Endothelial cell of umbilical vein (primary cell): ENCODE measurements at regions not wholly inside any gene's neighbourhood (a gene's known extent, or its start where the extent isn't known, plus 50 kb on each side); places are given as distances from the start of the nearest gene placed in this dataset.

Experiments used
- BruUV-seq: library from RNA; stranded (reverse); fragments of 400-500 nt; replicated peaks from 2 replicates; lab custom pipeline; 2021; lab: Mats Ljungman, UMichigan
- CTCF ChIA-PET: fragments of 300-600, 350-600 bp; sonication (Branson Sonifier 250); formaldehyde crosslinking; loops from one replicate; lab custom pipeline; 2021; ENCODE audit warnings: antibody characterized with exemption, inconsistent platforms; lab: Charles Lee
- POLR2A ChIA-PET: fragments of 300-600, 350-600 bp; sonication (Branson Sonifier 250); formaldehyde crosslinking; loops from one replicate; lab custom pipeline; 2021; ENCODE audit warnings: antibody characterized with exemption, inconsistent platforms; lab: Charles Lee
- DNase-seq: peaks from one replicate; pipeline ENCODE4 v3.0.0-alpha.2; 2011; ENCODE audit warnings: low read depth, low spot score
- FAIRE-seq: peaks from 2 replicates; lab custom pipeline; 2011; peaks lifted over from hg19 to GRCh38; lab: Jason Lieb, UNC
- H2AFZ ChIP-seq: 2 replicates; pipeline ENCODE4 v1.6.0; 2012; ENCODE audit warnings: low read depth, low read length, control low read depth, inconsistent platforms
- H3K27ac ChIP-seq: 2 replicates; pipeline ENCODE4 v1.5.1; 2011; ENCODE audit warnings: low read depth, mild to moderate bottlenecking, control low read depth, low read length, moderate library complexity; ENCODE audit not compliant: insufficient read depth
- H3K27me3 ChIP-seq, 2 experiments: 2 replicates each; pipeline versions ENCODE4 v1.6.0 to v1.6.1; 2011; ENCODE audit warnings: low read length in 2 of 2, mixed read lengths in 1 of 2; ENCODE audit not compliant: control insufficient read depth in 2 of 2, insufficient read depth in 2 of 2
- H3K36me3 ChIP-seq, 2 experiments: 2 replicates in 1 of 2; 3 replicates in 1 of 2; pipeline ENCODE4 v1.5.1; 2011; ENCODE audit warnings: low read length in 2 of 2, mild to moderate bottlenecking in 1 of 2, moderate library complexity in 1 of 2; ENCODE audit not compliant: control insufficient read depth in 2 of 2, insufficient read depth in 2 of 2; ENCODE audit errors: extremely low read depth in 1 of 2
- H3K4me1 ChIP-seq: 3 replicates; pipeline ENCODE4 v1.5.1; 2011; ENCODE audit warnings: mild to moderate bottlenecking, low read length; ENCODE audit not compliant: control insufficient read depth, insufficient read depth; ENCODE audit errors: extremely low read depth
- H3K4me2 ChIP-seq: 2 replicates; pipeline ENCODE4 v1.6.1; 2011; ENCODE audit warnings: low read length, control low read depth, mixed read lengths; ENCODE audit not compliant: insufficient read depth
- H3K4me3 ChIP-seq, 3 experiments: fragments of 200-600 bp in 1 of 3; sonication (generic), shearing (Covaris generic) in 1 of 3; replicated peaks in 1 of 3; 2 replicates each; pipeline ENCODE4 v1.5.1; 2011 to 2016; ENCODE audit warnings: control low read depth in 3 of 3, low read length in 3 of 3, mild to moderate bottlenecking in 2 of 3, inconsistent platforms in 1 of 3, low read depth in 1 of 3, moderate library complexity in 1 of 3; ENCODE audit not compliant: insufficient read depth in 1 of 3
- H3K79me2 ChIP-seq: 2 replicates; pipeline ENCODE4 v1.6.0; 2012; ENCODE audit warnings: low read length, inconsistent platforms; ENCODE audit not compliant: control insufficient read depth, insufficient read depth
- H3K9ac ChIP-seq: replicated peaks from 2 replicates; pipeline ENCODE3; 2011; ENCODE audit warnings: low read length, control low read depth; ENCODE audit not compliant: insufficient read depth; ENCODE audit errors: extremely low read depth
- H3K9me1 ChIP-seq: replicated peaks from 3 replicates; pipeline ENCODE4 v1.6.0; 2011; ENCODE audit warnings: mild to moderate bottlenecking, low read length; ENCODE audit not compliant: control insufficient read depth, insufficient read depth; ENCODE audit errors: extremely low read depth
- H3K9me3 ChIP-seq: replicated peaks from 2 replicates; pipeline ENCODE4 v1.5.1; 2012; ENCODE audit warnings: low read length, inconsistent platforms; ENCODE audit not compliant: control insufficient read depth, insufficient read depth
- H4K20me1 ChIP-seq: replicated peaks from 2 replicates; pipeline ENCODE3; 2011; ENCODE audit warnings: mild to moderate bottlenecking, low read length; ENCODE audit not compliant: control insufficient read depth, insufficient read depth; ENCODE audit errors: extremely low read depth
- CTCF ChIP-seq, 2 donors: IDR thresholded peaks; 1 replicate in 1 of 2; 2 replicates in 1 of 2; pipeline ENCODE4 v1.5.1; 2011; ENCODE audit warnings: low read length in 2 of 2, mild to moderate bottlenecking in 2 of 2, moderate library complexity in 2 of 2, control low read depth in 1 of 2, inconsistent platforms in 1 of 2, low read depth in 1 of 2; ENCODE audit not compliant: insufficient read depth in 1 of 2; ENCODE audit errors: extremely low read depth in 1 of 2
- EZH2 ChIP-seq: IDR thresholded peaks from 2 replicates; pipeline ENCODE4 v1.6.1; 2012; ENCODE audit warnings: borderline replicate concordance, low read depth, mild to moderate bottlenecking, moderate library complexity, low read length, inconsistent platforms; ENCODE audit not compliant: severe bottlenecking
- FOS ChIP-seq: IDR thresholded peaks from 2 replicates; pipeline ENCODE4 v1.6.1; 2011; ENCODE audit warnings: mild to moderate bottlenecking, low read length, moderate library complexity, borderline replicate concordance; ENCODE audit not compliant: insufficient read depth
- JUN ChIP-seq: IDR thresholded peaks from 2 replicates; pipeline ENCODE4 v1.6.1; 2011; ENCODE audit warnings: borderline replicate concordance, low read depth; ENCODE audit not compliant: insufficient read length, insufficient read depth
- MYC ChIP-seq: IDR thresholded peaks from one replicate; pipeline ENCODE4 v1.6.1; 2011; ENCODE audit warnings: mild to moderate bottlenecking, low read depth, low read length
- POLR2A ChIP-seq: IDR thresholded peaks from 2 replicates; pipeline ENCODE4 v1.6.1; 2012; ENCODE audit warnings: low read depth, mild to moderate bottlenecking, control low read depth, low read length
- POLR2AphosphoS5 ChIP-seq: IDR thresholded peaks from 2 replicates; pipeline ENCODE4 v1.6.1; 2012; ENCODE audit warnings: low read depth, mild to moderate bottlenecking, control low read depth, low read length, moderate library complexity; ENCODE audit not compliant: insufficient read depth
- dilution Hi-C: fragments of 300-500 bp; cut with MboI; formaldehyde crosslinking; loops from one replicate; pipeline ENCODE4 v1.15.0; 2019; ENCODE audit warnings: low sequenced_read_pairs; ENCODE audit not compliant: extremely low pct_ligation_motif_present
- intact Hi-C: fragments of 100-400 bp; cut with micrococcal nuclease; formaldehyde crosslinking; loops from one replicate; pipeline ENCODE4 v1.10.0; 2022

- no peaks in the 10 kb centered on the region for H3K79me2 ChIP-seq
- TF ChIP-seq POLR2A (no peak), FOS (no peak), MYC (no peak), CTCF (IDR thresholded peaks at IDR 0.05; ENCODE audit: extremely low read depth in 1 of 2, insufficient read depth in 1 of 2, low read depth in 1 of 2, low read length in 2 of 2) (no peak), POLR2AphosphoS5 (no peak), JUN (no peak), EZH2 (no peak)
- DNase-seq, result no peak
- H2AFZ ChIP-seq, result no peak overlapping the region
- no peaks in the 10 kb centered on the region for H3K36me3 ChIP-seq
- BruUV-seq, result no TSS peak
- no peak overlapping the region for H3K9ac ChIP-seq
- H3K27ac ChIP-seq, result no peak overlapping the region
- H3K4me1 ChIP-seq, result no peaks in the 10 kb centered on the region
- dilution Hi-C loops (no loop called here), intact Hi-C loops (no loop called here)
- FAIRE-seq, result no peak
- no peaks in the 10 kb centered on the region for H3K9me3 ChIP-seq
- no peaks in the 10 kb centered on the region for H4K20me1 ChIP-seq
- H3K4me3 ChIP-seq, result no peak overlapping the region
- ChIA-PET POLR2A (no interaction called here), CTCF (no interaction called here)
- no peaks in the 10 kb centered on the region for H3K9me1 ChIP-seq
- H3K27me3 ChIP-seq, result peaks cover 0 to 2% of the 10 kb centered on the region in 2 experiments
- no peak overlapping the region for H3K4me2 ChIP-seq
These were observed 196.7 kb upstream of the KLF3 start for GRCh38 chr4:38467296-38467695.
